Transverse colon (tissue), 4 donors: ENCODE measurements at regions not wholly inside any gene's neighbourhood (a gene's known extent, or its start where the extent isn't known, plus 50 kb on each side); places are given as distances from the start of the nearest gene placed in this dataset.

Experiments
- DNase-seq: peaks from one replicate; pipeline ENCODE4 v3.0.0-alpha.2; 2019
- H3K27ac ChIP-seq, 4 donors: fragments of 200-600 bp; sonication (generic); 2 replicates each; pipeline ENCODE4 v1.5.1; 2016 to 2018; ENCODE audit warnings: inconsistent platforms in 4 of 4
- H3K27me3 ChIP-seq: fragments of 200-600 bp; sonication (generic); 2 replicates; pipeline ENCODE4 v1.5.1; 2017; ENCODE audit warnings: inconsistent platforms
- H3K36me3 ChIP-seq, 4 donors: fragments of 200-600 bp; sonication (generic); 2 replicates each; pipeline ENCODE4 v1.5.1; 2017 to 2019; ENCODE audit warnings: inconsistent platforms in 4 of 4
- H3K4me1 ChIP-seq, 4 donors: fragments of 200-600 bp; sonication (generic); 2 replicates each; pipeline ENCODE4 v1.5.1; 2017 to 2020; ENCODE audit warnings: inconsistent platforms in 4 of 4
- H3K4me3 ChIP-seq, 4 donors: fragments of 200-600 bp; sonication (generic); 1 replicate in 1 of 4; 2 replicates in 3 of 4; pipeline versions ENCODE4 v1.5.1 to v1.6.1; 2017 to 2019; ENCODE audit warnings: inconsistent platforms in 4 of 4
- H3K9me3 ChIP-seq, 2 donors: fragments of 200-600 bp; sonication (generic); 2 replicates each; pipeline ENCODE4 v1.5.1; 2017 to 2019; ENCODE audit warnings: inconsistent platforms in 2 of 2
- EP300 ChIP-seq: sonication (generic); formaldehyde crosslinking; IDR thresholded peaks from one replicate; pipeline ENCODE4 v1.6.1; 2017; ENCODE audit warnings: antibody characterized with exemption, low read depth
- POLR2A ChIP-seq: fragments of 450-650 bp; IDR thresholded peaks from one replicate; pipeline ENCODE4 v1.6.1; 2016; ENCODE audit warnings: antibody characterized with exemption, mild to moderate bottlenecking, moderate library complexity
- POLR2AphosphoS5 ChIP-seq, 3 donors: sonication (generic); formaldehyde crosslinking; IDR thresholded peaks; one replicate each; pipeline ENCODE4 v1.6.1; 2016; ENCODE audit warnings: antibody characterized with exemption in 3 of 3
- WGBS, 2 donors: methylation state at CpG; one replicate each; pipeline ENCODE4 v1.1.5; 2018; ENCODE audit warnings: low coverage in 1 of 2; 5-methylcytosine and 5-hydroxymethylcytosine counted together
- in situ Hi-C, 4 donors: fragments of 200-750 bp; cut with MboI; loops; one replicate each; pipeline versions ENCODE4 v1.15.0 to v1.15.1; 2017; ENCODE audit warnings: low sequenced_read_pairs in 3 of 4, low pct_ligation_motif_present in 1 of 4, low pct_unique_long_range_greater_than_20kb in 1 of 4
- intact Hi-C: fragments of 100-400 bp; cut with DNase I; formaldehyde crosslinking; loops from one replicate; pipeline ENCODE4 v1.15.1; 2023; ENCODE audit warnings: low total_unique reads
- TF ChIP-seq, protein P1 (sequence below), 5 experiments: fragments of 200-600 bp in 3 of 5; fragments of 450-650 bp in 2 of 5; sonication (generic) in 3 of 5; IDR thresholded peaks; 1 replicate in 2 of 5; 2 replicates in 3 of 5; pipeline ENCODE4 v1.5.1; 2016 to 2017; ENCODE audit warnings: antibody characterized with exemption in 5 of 5, inconsistent platforms in 3 of 5, mild to moderate bottlenecking in 2 of 5, moderate library complexity in 1 of 5

DNA sequence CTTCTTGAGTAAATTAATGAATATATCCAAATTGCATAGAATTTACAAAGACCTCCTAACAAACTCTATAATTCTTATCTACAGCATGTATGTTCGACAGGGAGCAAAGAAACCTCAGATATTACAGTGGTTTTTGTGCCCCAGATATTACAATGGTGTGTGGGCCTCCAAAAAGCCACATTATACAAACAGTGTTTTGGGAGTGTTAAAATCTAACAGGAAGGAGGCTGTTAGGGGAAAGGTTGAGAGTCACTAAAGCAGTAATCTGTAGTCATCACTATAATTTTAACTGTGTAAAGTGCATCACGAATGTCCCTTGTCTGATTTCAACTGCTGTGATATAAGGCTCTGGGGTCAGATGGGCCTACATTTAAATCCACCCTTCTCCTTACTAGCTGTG, 400.2 kb upstream of the C16orf82 start:
- TF ChIP-seq POLR2AphosphoS5 (IDR thresholded peaks at IDR 0.05) (no peak), POLR2A (no peak)
- no peaks in the 10 kb centered on the region for H3K27me3 ChIP-seq
- H3K36me3 ChIP-seq: no peaks in the 10 kb centered on the region
- H3K4me3 ChIP-seq: no peak overlapping the region
- no peaks in the 10 kb centered on the region for H3K9me3 ChIP-seq
- in situ Hi-C loops: no loop called here
- DNase-seq: no peak
- intact Hi-C loops: no loop called here
- H3K4me1 ChIP-seq: no peaks in the 10 kb centered on the region
- no peak overlapping the region for H3K27ac ChIP-seq
- whole genome bisulfite sequencing, 2 donors: 65 to 69% methylated on average over 2 of the region's 2 CpGs

DNA sequence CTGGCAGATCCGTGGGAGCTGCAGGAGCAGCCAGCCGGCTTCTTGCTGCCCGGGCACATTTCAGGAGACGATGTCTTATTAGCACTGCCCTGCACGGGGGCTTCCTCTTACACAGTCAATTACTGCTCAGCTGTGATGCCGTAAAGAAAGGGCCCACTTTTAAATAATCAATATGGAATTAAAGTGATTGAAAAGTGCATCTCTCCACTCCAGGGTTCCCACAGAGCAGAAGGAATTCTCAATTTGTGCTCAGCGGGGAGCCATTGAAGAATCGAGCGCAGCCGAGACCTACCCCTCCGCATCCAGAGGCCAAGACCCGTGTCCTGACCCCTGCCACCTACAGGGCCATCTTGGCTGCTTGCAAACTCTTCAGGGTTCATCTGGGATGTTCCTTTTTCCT, 399.4 kb upstream of the C16orf82 start:
- intact Hi-C loops (no loop called here), in situ Hi-C loops (no loop called here)
- Histone ChIP-seq H3K9me3 (no peaks in the 10 kb centered on the region), H3K4me1 (no peaks in the 10 kb centered on the region), H3K27ac (no peak overlapping the region), H3K36me3 (no peaks in the 10 kb centered on the region), H3K4me3 (no peak overlapping the region), H3K27me3 (no peaks in the 10 kb centered on the region)
- TF ChIP-seq, protein P1, sequence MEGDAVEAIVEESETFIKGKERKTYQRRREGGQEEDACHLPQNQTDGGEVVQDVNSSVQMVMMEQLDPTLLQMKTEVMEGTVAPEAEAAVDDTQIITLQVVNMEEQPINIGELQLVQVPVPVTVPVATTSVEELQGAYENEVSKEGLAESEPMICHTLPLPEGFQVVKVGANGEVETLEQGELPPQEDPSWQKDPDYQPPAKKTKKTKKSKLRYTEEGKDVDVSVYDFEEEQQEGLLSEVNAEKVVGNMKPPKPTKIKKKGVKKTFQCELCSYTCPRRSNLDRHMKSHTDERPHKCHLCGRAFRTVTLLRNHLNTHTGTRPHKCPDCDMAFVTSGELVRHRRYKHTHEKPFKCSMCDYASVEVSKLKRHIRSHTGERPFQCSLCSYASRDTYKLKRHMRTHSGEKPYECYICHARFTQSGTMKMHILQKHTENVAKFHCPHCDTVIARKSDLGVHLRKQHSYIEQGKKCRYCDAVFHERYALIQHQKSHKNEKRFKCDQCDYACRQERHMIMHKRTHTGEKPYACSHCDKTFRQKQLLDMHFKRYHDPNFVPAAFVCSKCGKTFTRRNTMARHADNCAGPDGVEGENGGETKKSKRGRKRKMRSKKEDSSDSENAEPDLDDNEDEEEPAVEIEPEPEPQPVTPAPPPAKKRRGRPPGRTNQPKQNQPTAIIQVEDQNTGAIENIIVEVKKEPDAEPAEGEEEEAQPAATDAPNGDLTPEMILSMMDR (IDR thresholded peaks at IDR 0.05): no peak
- TF ChIP-seq POLR2AphosphoS5 (IDR thresholded peaks at IDR 0.05) (no peak), EP300 (no peak), POLR2A (no peak)
- 51 to 84% methylated on average over 3 to 12 of the region's 12 CpGs for WGBS, 2 donors
- no peak for DNase-seq

DNA sequence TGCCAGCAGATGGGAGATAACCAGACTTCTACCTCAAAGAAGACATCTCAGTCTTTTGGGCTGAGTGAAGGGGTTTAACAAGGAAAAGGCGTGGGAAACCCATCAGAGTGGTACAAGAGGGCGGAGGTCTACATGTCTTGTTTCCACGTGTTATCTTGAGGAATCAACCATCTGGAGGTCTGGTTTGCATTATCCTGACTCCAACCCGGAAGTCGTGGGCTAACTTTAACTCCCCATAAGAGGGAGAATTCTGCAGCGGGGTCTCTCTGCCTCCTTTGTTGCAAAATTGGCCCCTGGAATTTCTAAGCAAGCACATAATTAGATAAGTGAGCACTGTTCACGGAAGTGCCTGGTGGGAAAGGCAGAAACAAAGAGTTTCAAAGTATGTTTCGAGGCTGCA, 398.7 kb upstream of the C16orf82 start:
- H3K4me1 ChIP-seq: no peaks in the 10 kb centered on the region
- 48% methylated on average over 8 of the region's 8 CpGs; no CpG with 5 or more reads in 1 of the 2 donors for WGBS, 2 donors
- no peaks in the 10 kb centered on the region for H3K9me3 ChIP-seq
- H3K4me3 ChIP-seq: no peak overlapping the region
- no peaks in the 10 kb centered on the region for H3K27me3 ChIP-seq
- TF ChIP-seq POLR2A: no peak
- intact Hi-C loops (no loop called here), in situ Hi-C loops (no loop called here)
- DNase-seq: no peak
- no peak overlapping the region for H3K27ac ChIP-seq
- H3K36me3 ChIP-seq: no peaks in the 10 kb centered on the region

DNA sequence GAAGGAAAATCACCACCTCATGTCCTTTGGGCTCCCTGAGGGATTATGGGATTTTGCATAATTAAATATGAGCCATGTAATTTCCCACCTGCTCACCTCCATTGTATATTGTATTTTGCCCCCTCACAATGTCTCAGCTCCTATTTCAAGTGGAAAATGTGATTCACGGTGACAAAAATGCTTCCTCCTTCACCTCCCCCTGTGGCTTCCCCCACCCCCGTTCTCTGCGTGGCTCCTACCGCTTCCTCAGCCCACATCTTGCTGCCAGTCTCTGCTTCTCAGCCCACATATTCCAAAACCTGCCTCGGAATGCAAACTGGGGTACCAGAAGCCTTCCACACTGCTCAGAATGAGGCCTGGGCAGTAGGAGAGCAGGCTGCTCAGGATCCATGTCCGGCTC, 394.5 kb upstream of the C16orf82 start:
- no peaks in the 10 kb centered on the region for H3K36me3 ChIP-seq
- WGBS, 2 donors: 55% methylated on average over 6 of the region's 6 CpGs; no CpG with 5 or more reads in 1 of the 2 donors
- intact Hi-C loops: no loop called here
- no peak overlapping the region for H3K4me3 ChIP-seq
- in situ Hi-C loops: no loop called here
- no peaks in the 10 kb centered on the region for H3K4me1 ChIP-seq
- H3K27me3 ChIP-seq: no peaks in the 10 kb centered on the region
- no peak overlapping the region for H3K27ac ChIP-seq
- no peak for TF ChIP-seq EP300
- TF ChIP-seq, protein P1 (IDR thresholded peaks at IDR 0.05): no peak
- no peak for TF ChIP-seq POLR2A
- no peak for TF ChIP-seq POLR2AphosphoS5 (IDR thresholded peaks at IDR 0.05)
- no peak for DNase-seq
- H3K9me3 ChIP-seq: no peaks in the 10 kb centered on the region

DNA sequence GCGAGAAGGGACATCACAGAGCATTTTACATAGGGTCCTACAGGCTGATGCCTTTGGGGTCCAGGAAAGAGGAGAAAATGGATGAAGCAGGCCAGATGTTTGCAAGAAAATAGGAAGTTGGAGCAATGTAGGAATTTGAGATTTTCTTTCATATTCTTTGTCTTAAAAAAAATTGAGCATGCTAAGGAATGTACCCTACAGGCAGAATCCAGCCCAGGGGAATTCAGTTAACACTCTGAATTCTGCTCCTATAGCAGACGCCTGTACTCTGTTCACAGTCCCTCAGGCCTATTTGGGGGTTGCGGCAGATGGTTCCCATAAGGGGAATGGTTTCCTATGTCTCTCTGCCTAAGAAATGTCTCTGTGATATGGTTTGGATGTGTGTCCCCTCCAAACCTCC, 393.7 kb upstream of the C16orf82 start:
- Histone ChIP-seq H3K4me1 (no peaks in the 10 kb centered on the region), H3K9me3 (no peaks in the 10 kb centered on the region), H3K27ac (no peak overlapping the region), H3K27me3 (no peaks in the 10 kb centered on the region), H3K36me3 (no peaks in the 10 kb centered on the region), H3K4me3 (no peak overlapping the region)
- DNase-seq: no peak
- 90 to 100% methylated on average over 1 to 3 of the region's 3 CpGs for WGBS, 2 donors
- TF ChIP-seq EP300: no peak
- TF ChIP-seq, protein P1 (IDR thresholded peaks at IDR 0.05): no peak
- no peak for TF ChIP-seq POLR2A
- TF ChIP-seq POLR2AphosphoS5 (IDR thresholded peaks at IDR 0.05): no peak
- intact Hi-C loops: no loop called here
- in situ Hi-C loops: no loop called here
